WTC11 (cell line): ENCODE measurements at regions not wholly inside any gene's neighbourhood (a gene's known extent, or its start where the extent isn't known, plus 50 kb on each side); places are given as distances from the start of the nearest gene placed in this dataset.

ENCODE experiments used
- AR ChIP-seq: fragments of 250-450 bp; sonication (Bioruptor Pico); IDR thresholded peaks from 2 replicates; pipeline ENCODE4 v1.9.0; 2021; ENCODE audit warnings: mild to moderate bottlenecking
- CTCF ChIP-seq: fragments of 200-600 bp; IDR thresholded peaks from 2 replicates; pipeline ENCODE4 v1.8.0; 2022; ENCODE audit warnings: antibody characterized with exemption
- ESRRA ChIP-seq: sonication (generic); formaldehyde crosslinking; IDR thresholded peaks from 2 replicates; pipeline ENCODE4 v1.8.1; 2022; ENCODE audit warnings: mild to moderate bottlenecking, missing genetic modification reagents, borderline replicate concordance
- ETV6 ChIP-seq: sonication (generic); formaldehyde crosslinking; IDR thresholded peaks from 2 replicates; pipeline ENCODE4 v1.8.1; 2022; ENCODE audit warnings: mild to moderate bottlenecking, missing genetic modification reagents
- GABPB1 ChIP-seq: sonication (generic); formaldehyde crosslinking; IDR thresholded peaks from 2 replicates; pipeline ENCODE4 v1.8.1; 2023; ENCODE audit warnings: mild to moderate bottlenecking, missing genetic modification reagents
- NR2C2 ChIP-seq: sonication (generic); formaldehyde crosslinking; IDR thresholded peaks from 2 replicates; pipeline ENCODE4 v1.8.0; 2022; ENCODE audit warnings: mild to moderate bottlenecking, missing genetic modification reagents
- PRDM15 ChIP-seq: sonication (generic); formaldehyde crosslinking; IDR thresholded peaks from 2 replicates; pipeline ENCODE4 v1.8.0; 2022; ENCODE audit warnings: missing genetic modification reagents
- SP1 ChIP-seq: sonication (generic); formaldehyde crosslinking; conservative IDR thresholded peaks from 2 replicates; pipeline ENCODE4 v1.8.1; 2022; ENCODE audit warnings: missing genetic modification reagents
- ZBTB21 ChIP-seq: sonication (generic); formaldehyde crosslinking; IDR thresholded peaks from 2 replicates; pipeline ENCODE4 v1.8.1; 2023; ENCODE audit warnings: mild to moderate bottlenecking, missing genetic modification reagents, borderline replicate concordance

GRCh38 chr4:134585972-134586371 is 384.4 kb upstream of the PABPC4L start:
- TF ChIP-seq ESRRA (no peak), PRDM15 (CRISPR knock-in tag) (no peak), ZBTB21 (CRISPR knock-in tag) (no peak), CTCF (no peak), AR (CRISPR knock-in tag) (no peak), SP1 (CRISPR knock-in tag) (no peak), ETV6 (CRISPR knock-in tag) (no peak), GABPB1 (CRISPR knock-in tag) (no peak), NR2C2 (CRISPR knock-in tag) (no peak)
